ENCODE measurements at regions not wholly inside any gene's neighbourhood (a gene's known extent, or its start where the extent isn't known, plus 50 kb on each side); places are given as distances from the start of the nearest gene placed in this dataset.
"Not testable (repeated sequence)": the region's sequence is repeated elsewhere in the genome, so short reads cannot be mapped to it uniquely, and the experiment has no call there.

DNA sequence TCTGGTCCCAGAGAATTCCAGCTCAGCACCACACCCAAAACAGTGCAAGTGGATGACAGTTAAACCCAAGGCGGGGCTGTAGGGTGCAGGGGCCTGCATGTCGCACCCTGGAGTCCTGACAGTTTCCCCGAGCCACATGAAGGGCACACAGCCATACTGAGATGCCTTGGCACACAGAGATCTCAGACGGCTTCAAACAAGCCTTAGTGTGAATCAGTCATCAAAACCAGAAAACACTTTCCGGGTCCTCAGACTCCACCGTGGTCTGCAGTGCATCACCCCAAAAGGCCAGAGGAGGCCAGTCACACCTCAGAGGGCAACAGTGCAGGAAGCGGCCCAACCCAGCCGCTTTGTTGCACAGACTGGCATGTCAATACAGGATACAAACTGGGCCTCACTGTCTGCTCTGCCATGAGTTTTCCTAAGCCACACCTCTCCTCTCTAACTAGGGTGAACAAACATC lies 64.6 kb upstream of the ENPP6 start:
- TF ChIP-seq, protein P1, sequence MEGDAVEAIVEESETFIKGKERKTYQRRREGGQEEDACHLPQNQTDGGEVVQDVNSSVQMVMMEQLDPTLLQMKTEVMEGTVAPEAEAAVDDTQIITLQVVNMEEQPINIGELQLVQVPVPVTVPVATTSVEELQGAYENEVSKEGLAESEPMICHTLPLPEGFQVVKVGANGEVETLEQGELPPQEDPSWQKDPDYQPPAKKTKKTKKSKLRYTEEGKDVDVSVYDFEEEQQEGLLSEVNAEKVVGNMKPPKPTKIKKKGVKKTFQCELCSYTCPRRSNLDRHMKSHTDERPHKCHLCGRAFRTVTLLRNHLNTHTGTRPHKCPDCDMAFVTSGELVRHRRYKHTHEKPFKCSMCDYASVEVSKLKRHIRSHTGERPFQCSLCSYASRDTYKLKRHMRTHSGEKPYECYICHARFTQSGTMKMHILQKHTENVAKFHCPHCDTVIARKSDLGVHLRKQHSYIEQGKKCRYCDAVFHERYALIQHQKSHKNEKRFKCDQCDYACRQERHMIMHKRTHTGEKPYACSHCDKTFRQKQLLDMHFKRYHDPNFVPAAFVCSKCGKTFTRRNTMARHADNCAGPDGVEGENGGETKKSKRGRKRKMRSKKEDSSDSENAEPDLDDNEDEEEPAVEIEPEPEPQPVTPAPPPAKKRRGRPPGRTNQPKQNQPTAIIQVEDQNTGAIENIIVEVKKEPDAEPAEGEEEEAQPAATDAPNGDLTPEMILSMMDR (conservative IDR thresholded peaks at IDR 0.05) = peak; percentile 18
- no peaks in the 10 kb centered on the region for H3K36me3 Mint-ChIP-seq
- H3K27me3 Mint-ChIP-seq = no peaks in the 10 kb centered on the region
- H3K27ac Mint-ChIP-seq = no peak overlapping the region
- no peak for DNase-seq (ENCODE audit: extremely low spot score, unreplicated experiment)
- H3K9me3 Mint-ChIP-seq = no peaks in the 10 kb centered on the region
- H3K4me1 Mint-ChIP-seq (ENCODE audit: unreplicated experiment) = peaks cover 3% of the 10 kb centered on the region
- no peak overlapping the region for H3K4me3 Mint-ChIP-seq

DNA sequence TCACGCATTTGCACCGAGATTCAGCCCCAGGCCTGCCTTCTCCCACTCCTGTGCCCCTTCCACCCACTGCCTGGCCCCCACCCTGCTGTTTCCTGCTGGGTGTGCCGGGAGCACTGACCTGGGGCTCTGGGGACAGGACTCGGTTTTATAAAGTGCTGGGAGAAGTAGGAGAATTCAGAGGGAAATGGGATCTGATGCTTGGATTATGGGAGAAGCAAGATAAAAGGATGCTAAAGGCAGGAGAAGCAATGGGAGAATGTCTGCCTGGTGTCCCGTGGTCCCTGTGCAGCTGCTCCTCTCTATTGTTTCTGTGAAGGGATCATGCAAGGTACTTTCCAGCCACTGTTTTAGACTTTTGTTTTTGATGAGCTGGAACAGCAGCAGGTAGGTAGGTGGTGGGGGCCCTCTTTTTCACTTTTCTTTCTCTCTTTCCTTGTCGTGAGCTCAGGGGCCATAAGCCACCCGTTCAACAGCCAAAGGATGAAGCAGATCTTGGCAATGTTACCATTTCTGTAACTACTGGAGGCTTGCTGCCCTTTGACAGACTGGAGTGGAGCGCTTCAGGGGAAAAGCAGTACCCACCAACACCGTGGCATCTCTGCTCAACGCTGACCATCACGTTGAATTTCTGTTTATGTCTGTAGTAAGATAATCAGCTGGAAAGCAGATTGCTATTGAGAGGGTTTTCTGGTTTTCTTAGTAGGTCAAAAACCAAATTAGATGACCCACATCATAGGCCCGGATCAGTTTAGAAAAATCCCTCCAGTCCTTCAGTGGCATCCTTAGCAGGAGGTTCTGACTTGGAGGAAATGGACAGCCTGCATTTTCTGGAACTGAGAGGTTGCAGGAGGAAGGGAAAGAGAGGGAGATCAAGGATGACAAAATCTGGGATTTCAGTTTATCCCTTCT lies 63.8 kb upstream of the ENPP6 start:
- DNase-seq (ENCODE audit: extremely low spot score, unreplicated experiment) = peak; percentile 39
- Mint-ChIP-seq H3K27me3 (no peaks in the 10 kb centered on the region), H3K4me1 (ENCODE audit: unreplicated experiment) (peaks cover 3% of the 10 kb centered on the region), H3K27ac (no peak overlapping the region), H3K36me3 (no peaks in the 10 kb centered on the region), H3K9me3 (peaks cover 4% of the 10 kb centered on the region), H3K4me3 (no peak overlapping the region)
- TF ChIP-seq, protein P1 (conservative IDR thresholded peaks at IDR 0.05) = no peak

DNA sequence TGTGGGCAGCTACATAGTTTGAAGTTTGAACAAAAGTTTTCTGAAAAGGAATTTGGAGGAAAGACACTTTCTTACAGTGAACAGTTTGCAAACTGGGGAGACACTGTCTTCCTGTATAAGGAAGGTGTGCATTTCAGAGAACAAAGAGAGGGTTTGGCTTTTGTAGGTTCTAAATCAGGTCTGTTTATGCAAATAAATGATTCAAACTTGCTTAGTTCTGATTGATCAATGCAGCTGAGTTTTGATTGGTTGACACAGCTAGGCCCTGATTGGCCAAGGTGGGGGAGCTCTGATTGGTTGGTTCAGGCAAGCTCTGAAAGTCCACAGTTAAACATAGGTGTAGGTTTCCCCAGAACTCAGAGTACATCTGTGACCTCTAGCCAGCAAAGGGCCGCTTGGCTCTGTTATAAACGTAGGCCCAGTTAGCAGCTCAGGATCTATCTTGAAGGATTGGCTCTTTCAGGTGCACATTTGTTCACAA lies 63.0 kb upstream of the ENPP6 start:
- DNase-seq (ENCODE audit: extremely low spot score, unreplicated experiment) = no peak
- no peaks in the 10 kb centered on the region for H3K36me3 Mint-ChIP-seq
- H3K4me3 Mint-ChIP-seq = no peak overlapping the region
- H3K9me3 Mint-ChIP-seq = peaks cover 7% of the 10 kb centered on the region
- H3K27ac Mint-ChIP-seq = no peak overlapping the region
- TF ChIP-seq, protein P1 (conservative IDR thresholded peaks at IDR 0.05) = no peak
- H3K4me1 Mint-ChIP-seq (ENCODE audit: unreplicated experiment) = peaks cover 3% of the 10 kb centered on the region
- H3K27me3 Mint-ChIP-seq = no peaks in the 10 kb centered on the region

DNA sequence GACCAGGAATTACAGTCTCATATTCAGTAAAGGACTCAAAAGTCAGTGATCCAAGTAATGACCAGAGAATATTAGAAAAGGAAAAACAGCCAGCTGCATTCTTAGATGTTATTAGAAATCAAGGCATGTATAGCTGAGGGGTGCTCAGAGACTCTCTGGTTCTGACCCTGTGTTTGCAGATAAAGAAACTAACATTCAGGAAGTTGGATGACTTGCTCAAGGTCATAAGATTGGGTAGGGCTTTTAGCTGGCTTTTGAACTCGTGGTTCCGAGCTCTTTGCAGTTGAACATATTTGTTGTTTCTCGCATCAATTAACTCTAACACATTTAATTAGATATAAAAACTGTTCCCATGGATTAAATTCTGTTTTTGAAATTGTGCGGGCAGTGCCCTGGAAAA lies 62.5 kb upstream of the ENPP6 start:
- TF ChIP-seq, protein P1 (conservative IDR thresholded peaks at IDR 0.05) = no peak
- no peaks in the 10 kb centered on the region for H3K36me3 Mint-ChIP-seq
- no peak for DNase-seq (ENCODE audit: extremely low spot score, unreplicated experiment)
- no peak overlapping the region for H3K4me3 Mint-ChIP-seq
- H3K4me1 Mint-ChIP-seq (ENCODE audit: unreplicated experiment) = peaks cover 3% of the 10 kb centered on the region
- no peaks in the 10 kb centered on the region for H3K27me3 Mint-ChIP-seq
- peaks cover 7% of the 10 kb centered on the region for H3K9me3 Mint-ChIP-seq
- H3K27ac Mint-ChIP-seq = no peak overlapping the region

DNA sequence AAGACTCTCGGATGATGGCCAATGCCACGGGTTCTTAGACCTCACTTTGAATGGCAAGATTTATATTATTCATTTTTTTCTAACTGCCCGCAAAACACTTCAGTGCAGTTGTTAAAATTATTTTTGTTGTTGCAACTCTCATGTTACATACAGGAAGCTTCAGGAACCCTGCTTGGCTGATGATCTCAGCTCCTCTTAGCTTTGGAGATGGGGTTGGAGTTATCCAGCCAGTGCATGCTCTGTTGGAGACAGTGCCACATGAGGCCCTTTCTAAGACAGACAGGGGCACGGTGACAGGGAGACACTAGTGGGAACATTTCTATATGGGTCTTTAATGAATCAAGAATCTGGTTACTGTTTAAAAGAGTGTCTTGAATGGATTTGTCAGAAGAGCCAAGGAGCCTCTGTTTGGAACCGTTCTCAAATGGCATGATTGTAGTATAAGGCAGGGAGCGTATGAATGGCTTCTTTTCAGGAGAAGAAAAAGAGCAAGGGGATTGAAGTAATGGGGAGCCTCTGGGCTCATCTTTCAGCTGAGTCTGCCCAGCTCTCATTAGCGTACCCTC lies 61.9 kb upstream of the ENPP6 start:
- no peak for DNase-seq (ENCODE audit: extremely low spot score, unreplicated experiment)
- TF ChIP-seq, protein P1 (conservative IDR thresholded peaks at IDR 0.05) = no peak
- Mint-ChIP-seq H3K36me3 (no peaks in the 10 kb centered on the region), H3K4me3 (no peak overlapping the region), H3K27ac (no peak overlapping the region), H3K9me3 (peaks cover 7% of the 10 kb centered on the region), H3K27me3 (no peaks in the 10 kb centered on the region), H3K4me1 (ENCODE audit: unreplicated experiment) (peaks cover 3% of the 10 kb centered on the region)

DNA sequence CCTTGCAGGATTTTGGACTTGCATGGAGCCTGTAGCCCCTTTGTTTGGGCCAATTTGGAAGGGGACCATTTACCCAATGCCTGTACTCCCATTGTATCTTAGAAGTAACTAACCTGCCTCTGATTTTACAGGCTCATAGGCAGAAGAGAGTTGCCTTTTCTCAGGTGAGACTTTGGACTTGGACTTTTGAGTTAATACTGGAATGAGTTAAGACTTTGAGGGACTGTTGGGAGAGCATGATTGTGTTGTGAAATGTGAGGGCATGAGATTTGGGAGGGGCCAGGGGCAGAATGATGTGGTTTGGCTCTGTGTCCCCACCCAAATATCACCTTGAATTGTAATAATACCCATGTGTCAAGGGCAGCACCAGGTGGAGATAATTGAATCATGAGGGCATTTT lies 60.1 kb upstream of the ENPP6 start:
- not testable (repeated sequence) for H3K4me1 Mint-ChIP-seq (ENCODE audit: unreplicated experiment); H3K27me3 Mint-ChIP-seq; H3K9me3 Mint-ChIP-seq; DNase-seq (ENCODE audit: extremely low spot score, unreplicated experiment); H3K27ac Mint-ChIP-seq; H3K36me3 Mint-ChIP-seq; H3K4me3 Mint-ChIP-seq

DNA sequence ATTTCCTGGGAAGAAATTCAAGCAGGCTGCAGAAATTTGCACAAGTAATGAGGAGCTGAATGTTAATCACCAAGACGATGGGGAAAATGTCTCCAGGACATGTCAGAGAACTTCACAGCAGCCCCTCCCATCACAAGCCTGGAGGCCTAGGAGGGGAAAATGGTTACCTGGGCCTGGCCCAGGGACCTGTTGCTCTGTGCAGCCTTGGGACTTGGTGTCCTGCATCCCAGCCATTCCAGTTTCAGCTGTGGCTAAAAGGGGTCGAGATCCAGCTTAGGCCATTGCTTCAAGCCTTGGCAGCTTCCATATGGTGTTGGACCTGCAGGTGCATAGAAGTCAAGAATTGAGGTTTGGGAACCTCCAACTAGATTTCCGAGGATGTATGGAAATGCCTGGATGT lies 59.3 kb upstream of the ENPP6 start:
- H3K27ac Mint-ChIP-seq; H3K27me3 Mint-ChIP-seq; H3K9me3 Mint-ChIP-seq; H3K36me3 Mint-ChIP-seq; H3K4me3 Mint-ChIP-seq; H3K4me1 Mint-ChIP-seq (ENCODE audit: unreplicated experiment): not testable (repeated sequence)
- peak; percentile 22 for DNase-seq (ENCODE audit: extremely low spot score, unreplicated experiment)

DNA sequence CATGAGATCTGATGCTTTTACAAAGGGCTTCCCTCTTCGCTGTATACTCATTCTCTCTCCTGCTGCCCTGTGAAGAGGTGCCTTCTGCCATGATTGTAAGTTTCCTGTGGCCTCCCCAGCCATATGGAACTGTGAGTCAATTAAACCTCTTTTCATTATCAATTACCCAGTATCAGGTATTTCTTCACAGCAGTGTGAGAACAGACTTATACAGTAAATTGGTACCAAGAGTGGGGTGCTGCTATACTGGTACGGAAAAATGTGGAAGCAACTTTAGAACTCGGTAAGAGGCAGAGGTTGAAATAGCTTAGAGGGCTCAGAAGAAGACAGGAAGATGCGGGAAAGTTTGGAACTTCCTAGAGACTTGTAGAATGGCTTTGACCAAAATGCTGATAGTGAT lies 58.7 kb upstream of the ENPP6 start:
- not testable (repeated sequence) for H3K4me3 Mint-ChIP-seq; H3K36me3 Mint-ChIP-seq; H3K4me1 Mint-ChIP-seq (ENCODE audit: unreplicated experiment); H3K27me3 Mint-ChIP-seq; DNase-seq (ENCODE audit: extremely low spot score, unreplicated experiment); H3K9me3 Mint-ChIP-seq; H3K27ac Mint-ChIP-seq

Measured in type B pancreatic cell (in vitro differentiated cells).